Osteoblast (primary cell): ENCODE measurements at regions not wholly inside any gene's neighbourhood (a gene's known extent, or its start where the extent isn't known, plus 50 kb on each side); places are given as distances from the start of the nearest gene placed in this dataset.
"Not testable (repeated sequence)": the region's sequence is repeated elsewhere in the genome, so short reads cannot be mapped to it uniquely, and the experiment has no call there.

ENCODE experiments used
- DNase-seq: peaks from one replicate; pipeline ENCODE4 v3.0.0; 2011; ENCODE audit warnings: low spot score, mixed read lengths; ENCODE audit not compliant: insufficient read length; ENCODE audit errors: missing footprints
- H2AFZ ChIP-seq: 2 replicates; pipeline ENCODE4 v1.6.0; 2011; ENCODE audit warnings: mild to moderate bottlenecking, low read length
- H3K27ac ChIP-seq: 2 replicates; pipeline ENCODE4 v1.5.1; 2011; ENCODE audit warnings: mild to moderate bottlenecking, low read depth, low read length, moderate library complexity
- H3K27me3 ChIP-seq: 2 replicates; pipeline ENCODE4 v1.6.0; 2012; ENCODE audit warnings: mild to moderate bottlenecking, control low read depth, inconsistent platforms, low read length, moderate library complexity; ENCODE audit not compliant: insufficient read depth
- H3K36me3 ChIP-seq: 2 replicates; pipeline ENCODE4 v1.5.1; 2011; ENCODE audit warnings: mild to moderate bottlenecking, low read length, control low read depth, moderate library complexity; ENCODE audit not compliant: insufficient read depth
- H3K4me1 ChIP-seq: 2 replicates; pipeline ENCODE4 v1.5.1; 2011; ENCODE audit warnings: mild to moderate bottlenecking, low read length, control low read depth, moderate library complexity; ENCODE audit not compliant: insufficient read depth
- H3K4me2 ChIP-seq: 2 replicates; pipeline ENCODE4 v1.6.0; 2011; ENCODE audit warnings: mild to moderate bottlenecking, low read length; ENCODE audit not compliant: insufficient read depth
- H3K4me3 ChIP-seq: fragments of 200-600 bp; sonication (generic); 3 replicates; pipeline ENCODE4 v1.5.1; 2012; ENCODE audit warnings: mild to moderate bottlenecking, low read length, inconsistent platforms; ENCODE audit not compliant: insufficient read depth
- H3K79me2 ChIP-seq: 2 replicates; pipeline ENCODE4 v1.6.0; 2012; ENCODE audit warnings: mild to moderate bottlenecking, low read length, control low read depth, inconsistent platforms; ENCODE audit not compliant: insufficient read depth
- H3K9me3 ChIP-seq: 2 replicates; pipeline ENCODE4 v1.5.1; 2011; ENCODE audit warnings: low read depth, low read length, control low read depth
- H4K20me1 ChIP-seq: 2 replicates; pipeline ENCODE4 v1.6.0; 2012; ENCODE audit warnings: mild to moderate bottlenecking, low read length, control low read depth; ENCODE audit not compliant: insufficient read depth
- CTCF ChIP-seq: IDR thresholded peaks from 2 replicates; pipeline ENCODE4 v1.5.1; 2011; ENCODE audit warnings: mild to moderate bottlenecking, low read depth, low read length, moderate library complexity; ENCODE audit errors: extremely low read depth

GRCh38 chr2:210376694-210377093, 61.7 kb upstream of the MYL1 start:
- Histone ChIP-seq H3K4me1 (no peaks in the 10 kb centered on the region), H3K27ac (no peak overlapping the region), H3K36me3 (no peaks in the 10 kb centered on the region), H3K79me2 (no peaks in the 10 kb centered on the region), H2AFZ (no peak overlapping the region), H3K4me3 (no peak overlapping the region), H4K20me1 (no peaks in the 10 kb centered on the region), H3K4me2 (no peak overlapping the region), H3K27me3 (no peaks in the 10 kb centered on the region), H3K9me3 (no peaks in the 10 kb centered on the region)
- no peak for TF ChIP-seq CTCF
- DNase-seq, result no peak

GRCh38 chr2:210370562-210370961, 55.6 kb upstream of the MYL1 start:
- Histone ChIP-seq H2AFZ (no peak overlapping the region), H3K9me3 (peaks cover 3% of the 10 kb centered on the region), H4K20me1 (no peaks in the 10 kb centered on the region), H3K4me2 (no peak overlapping the region), H3K4me3 (no peak overlapping the region), H3K27ac (no peak overlapping the region), H3K27me3 (no peaks in the 10 kb centered on the region), H3K36me3 (no peaks in the 10 kb centered on the region), H3K79me2 (no peaks in the 10 kb centered on the region), H3K4me1 (no peaks in the 10 kb centered on the region)
- TF ChIP-seq CTCF, result no peak
- peak; percentile 41 for DNase-seq

GRCh38 chr2:210366675-210367080, 51.7 kb upstream of the MYL1 start:
- no peaks in the 10 kb centered on the region for H3K27me3 ChIP-seq
- H3K27ac ChIP-seq, result no peak overlapping the region
- no peaks in the 10 kb centered on the region for H3K4me1 ChIP-seq
- no peak overlapping the region for H3K4me3 ChIP-seq
- H4K20me1 ChIP-seq, result no peaks in the 10 kb centered on the region
- no peaks in the 10 kb centered on the region for H3K79me2 ChIP-seq
- H2AFZ ChIP-seq, result no peak overlapping the region
- no peak overlapping the region for H3K4me2 ChIP-seq
- H3K36me3 ChIP-seq, result no peaks in the 10 kb centered on the region
- no peak for TF ChIP-seq CTCF
- peaks cover 3% of the 10 kb centered on the region for H3K9me3 ChIP-seq
- DNase-seq, result no peak

- not testable (repeated sequence) for H3K27me3 ChIP-seq, H3K27ac ChIP-seq, H3K4me3 ChIP-seq, H3K4me2 ChIP-seq, H3K79me2 ChIP-seq, H3K4me1 ChIP-seq, H4K20me1 ChIP-seq, H2AFZ ChIP-seq, DNase-seq, H3K9me3 ChIP-seq, H3K36me3 ChIP-seq
Observed at GRCh38 chr2:210365475-210365874, 50.5 kb upstream of the MYL1 start.
